Mammary epithelial cell (primary cell): ENCODE measurements at regions not wholly inside any gene's neighbourhood (a gene's known extent, or its start where the extent isn't known, plus 50 kb on each side); places are given as distances from the start of the nearest gene placed in this dataset.

Source experiments
- EZH2 ChIP-seq: IDR thresholded peaks from 2 replicates; pipeline ENCODE4 v1.6.1; 2012; ENCODE audit warnings: low read length, inconsistent platforms, borderline replicate concordance
- TF ChIP-seq, protein P1 (sequence below), 2 donors: IDR thresholded peaks in 1 of 2; conservative IDR thresholded peaks in 1 of 2; 2 replicates each; pipeline ENCODE4 v1.5.1; 2011 to 2012; ENCODE audit warnings: inconsistent platforms in 2 of 2, low read length in 2 of 2, mild to moderate bottlenecking in 2 of 2, control low read depth in 1 of 2, low read depth in 1 of 2; ENCODE audit not compliant: insufficient read depth in 1 of 2; ENCODE audit errors: extremely low read depth in 1 of 2

DNA sequence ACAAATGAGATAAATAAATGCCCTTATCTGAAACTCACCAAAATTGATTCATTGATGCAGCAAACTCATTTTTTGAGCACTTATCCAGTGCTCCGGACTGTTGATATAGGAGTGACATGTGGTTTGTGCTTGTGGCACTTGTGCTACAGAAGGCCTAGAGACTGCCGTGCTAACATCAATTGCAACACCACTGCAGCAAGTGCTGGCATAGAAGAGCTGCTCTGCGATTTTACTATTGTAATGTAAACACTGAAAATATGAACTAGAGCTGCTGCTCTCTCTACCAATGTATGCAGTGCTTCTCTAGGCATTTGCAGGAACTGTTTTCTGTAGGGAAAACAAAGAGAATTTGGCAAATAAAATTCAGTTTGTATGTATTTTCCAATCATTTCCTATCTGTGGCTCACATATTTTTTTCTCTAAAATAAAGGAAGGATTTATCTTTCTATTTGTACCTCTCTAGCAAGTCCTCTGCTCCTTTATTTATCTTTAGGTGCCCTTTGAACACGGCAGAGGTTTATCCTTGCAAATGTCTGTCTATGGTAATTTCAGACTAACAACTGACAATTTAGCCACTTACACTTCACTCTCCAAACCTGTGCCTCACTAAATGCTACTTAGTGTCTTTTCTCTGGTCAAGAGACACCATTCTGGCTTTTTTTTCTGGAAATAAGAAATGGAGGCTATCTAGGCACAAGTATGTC lies 409.5 kb upstream of the ADGRL2 start:
- TF ChIP-seq, protein P1, sequence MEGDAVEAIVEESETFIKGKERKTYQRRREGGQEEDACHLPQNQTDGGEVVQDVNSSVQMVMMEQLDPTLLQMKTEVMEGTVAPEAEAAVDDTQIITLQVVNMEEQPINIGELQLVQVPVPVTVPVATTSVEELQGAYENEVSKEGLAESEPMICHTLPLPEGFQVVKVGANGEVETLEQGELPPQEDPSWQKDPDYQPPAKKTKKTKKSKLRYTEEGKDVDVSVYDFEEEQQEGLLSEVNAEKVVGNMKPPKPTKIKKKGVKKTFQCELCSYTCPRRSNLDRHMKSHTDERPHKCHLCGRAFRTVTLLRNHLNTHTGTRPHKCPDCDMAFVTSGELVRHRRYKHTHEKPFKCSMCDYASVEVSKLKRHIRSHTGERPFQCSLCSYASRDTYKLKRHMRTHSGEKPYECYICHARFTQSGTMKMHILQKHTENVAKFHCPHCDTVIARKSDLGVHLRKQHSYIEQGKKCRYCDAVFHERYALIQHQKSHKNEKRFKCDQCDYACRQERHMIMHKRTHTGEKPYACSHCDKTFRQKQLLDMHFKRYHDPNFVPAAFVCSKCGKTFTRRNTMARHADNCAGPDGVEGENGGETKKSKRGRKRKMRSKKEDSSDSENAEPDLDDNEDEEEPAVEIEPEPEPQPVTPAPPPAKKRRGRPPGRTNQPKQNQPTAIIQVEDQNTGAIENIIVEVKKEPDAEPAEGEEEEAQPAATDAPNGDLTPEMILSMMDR (conservative IDR thresholded peaks at IDR 0.05 in 1 of 2, IDR thresholded peaks at IDR 0.05 in 1 of 2; ENCODE audit: extremely low read depth in 1 of 2, insufficient read depth in 1 of 2, low read depth in 1 of 2, low read length in 2 of 2): no peak
- no peak for TF ChIP-seq EZH2
